ENCODE measurements at regions not wholly inside any gene's neighbourhood (a gene's known extent, or its start where the extent isn't known, plus 50 kb on each side); places are given as distances from the start of the nearest gene placed in this dataset.

DNA sequence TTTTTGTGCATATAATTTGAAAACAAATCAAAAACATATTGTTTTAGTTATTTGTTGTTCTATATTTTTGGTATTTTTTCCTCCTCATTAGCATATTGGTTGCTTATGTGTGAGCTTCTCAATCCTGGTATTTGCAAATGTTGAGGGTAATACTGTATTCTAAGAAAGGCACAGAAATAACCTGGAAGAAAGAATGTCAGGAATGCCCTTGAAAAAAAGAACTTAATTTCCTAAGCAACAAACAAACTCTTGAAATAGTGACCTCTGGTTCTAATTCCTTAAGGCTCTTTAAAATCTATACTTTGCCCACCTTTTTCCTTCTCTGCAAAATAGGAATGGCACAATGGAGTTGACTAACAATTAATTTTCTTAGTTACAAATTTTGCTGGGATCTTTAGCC lies 117.5 kb downstream of the HMHB1 start:
- H3K27me3 ChIP-seq (ENCODE audit: control insufficient read depth in 3 of 3, insufficient read depth in 3 of 3, low read length in 3 of 3) = no peaks in the 10 kb centered on the region
- FAIRE-seq (no peak), DNase-seq (no peak)
- no peak overlapping the region for H3K4me3 ChIP-seq (ENCODE audit: low read depth in 1 of 3, low read length in 3 of 3)
- no peaks in the 10 kb centered on the region for H3K36me3 ChIP-seq (ENCODE audit: control insufficient read depth in 3 of 3, insufficient read depth in 2 of 3, low read depth in 1 of 3, low read length in 3 of 3)
- no peak overlapping the region for H3K27ac ChIP-seq (ENCODE audit: low read depth in 1 of 3, low read length in 2 of 3)
- no peaks in the 10 kb centered on the region for H3K4me1 ChIP-seq (ENCODE audit: control insufficient read depth in 3 of 3, insufficient read depth in 2 of 3, low read depth in 1 of 3, low read length in 2 of 3)
- no peaks in the 10 kb centered on the region for H3K9me3 ChIP-seq (ENCODE audit: control insufficient read depth in 2 of 2, insufficient read depth in 1 of 2, low read depth in 1 of 2, low read length in 1 of 2)

DNA sequence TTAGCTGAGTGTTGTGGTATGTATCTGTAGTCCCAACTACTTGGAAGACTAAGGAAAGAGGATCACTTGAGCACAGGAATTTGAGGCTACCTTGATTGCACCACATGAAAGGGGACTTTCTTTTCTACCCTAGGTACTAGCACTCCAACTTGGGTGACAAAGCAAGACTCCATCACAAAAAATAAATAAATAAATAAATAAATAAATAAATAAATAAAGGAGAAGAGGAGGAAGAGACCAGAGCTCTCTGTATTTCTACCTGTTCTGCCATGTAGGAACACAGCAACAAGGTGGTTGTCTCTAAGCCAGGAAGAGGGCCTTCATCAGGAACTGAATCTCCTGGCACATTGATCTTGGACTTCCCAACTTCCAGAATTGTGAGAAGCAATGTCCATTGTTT lies 118.6 kb downstream of the HMHB1 start:
- Histone ChIP-seq H3K4me3 (ENCODE audit: low read depth in 1 of 3, low read length in 3 of 3) (no peak overlapping the region), H3K4me1 (ENCODE audit: control insufficient read depth in 3 of 3, insufficient read depth in 2 of 3, low read depth in 1 of 3, low read length in 2 of 3) (no peaks in the 10 kb centered on the region), H3K27ac (ENCODE audit: low read depth in 1 of 3, low read length in 2 of 3) (no peak overlapping the region), H3K27me3 (ENCODE audit: control insufficient read depth in 3 of 3, insufficient read depth in 3 of 3, low read length in 3 of 3) (no peaks in the 10 kb centered on the region), H3K9me3 (ENCODE audit: control insufficient read depth in 2 of 2, insufficient read depth in 1 of 2, low read depth in 1 of 2, low read length in 1 of 2) (no peaks in the 10 kb centered on the region), H3K36me3 (ENCODE audit: control insufficient read depth in 3 of 3, insufficient read depth in 2 of 3, low read depth in 1 of 3, low read length in 3 of 3) (no peaks in the 10 kb centered on the region)
- FAIRE-seq = no peak
- DNase-seq = no peak

DNA sequence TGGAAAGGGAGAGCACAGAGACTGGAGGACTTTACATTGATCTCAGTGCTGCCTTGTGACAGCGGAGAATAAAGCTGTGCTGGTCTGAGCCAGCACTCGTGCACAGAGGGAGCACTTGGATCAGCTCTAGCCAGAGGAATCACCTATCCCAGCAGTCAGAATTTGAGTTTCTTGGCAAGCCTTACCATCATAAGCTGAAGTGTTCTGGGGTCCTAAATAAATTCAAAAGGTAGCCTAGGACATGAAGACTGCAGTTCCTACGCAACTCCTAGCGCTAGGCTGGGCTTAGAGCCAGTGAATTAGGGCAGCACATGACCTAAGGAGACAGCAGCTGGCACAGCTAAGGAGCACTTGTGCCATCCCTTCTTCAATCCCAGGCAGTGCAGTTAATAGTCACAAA lies 119.5 kb downstream of the HMHB1 start:
- FAIRE-seq (no peak), DNase-seq (no peak)
- H3K36me3 ChIP-seq (ENCODE audit: control insufficient read depth in 3 of 3, insufficient read depth in 2 of 3, low read depth in 1 of 3, low read length in 3 of 3) = no peaks in the 10 kb centered on the region
- 84 to 88% (median 88%) methylated on average over 4 of the region's 4 CpGs for WGBS, 3 donors
- H3K4me1 ChIP-seq (ENCODE audit: control insufficient read depth in 3 of 3, insufficient read depth in 2 of 3, low read depth in 1 of 3, low read length in 2 of 3) = no peaks in the 10 kb centered on the region
- no peak overlapping the region for H3K27ac ChIP-seq (ENCODE audit: low read depth in 1 of 3, low read length in 2 of 3)
- no peaks in the 10 kb centered on the region for H3K9me3 ChIP-seq (ENCODE audit: control insufficient read depth in 2 of 2, insufficient read depth in 1 of 2, low read depth in 1 of 2, low read length in 1 of 2)
- H3K4me3 ChIP-seq (ENCODE audit: low read depth in 1 of 3, low read length in 3 of 3) = no peak overlapping the region
- H3K27me3 ChIP-seq (ENCODE audit: control insufficient read depth in 3 of 3, insufficient read depth in 3 of 3, low read length in 3 of 3) = no peaks in the 10 kb centered on the region

DNA sequence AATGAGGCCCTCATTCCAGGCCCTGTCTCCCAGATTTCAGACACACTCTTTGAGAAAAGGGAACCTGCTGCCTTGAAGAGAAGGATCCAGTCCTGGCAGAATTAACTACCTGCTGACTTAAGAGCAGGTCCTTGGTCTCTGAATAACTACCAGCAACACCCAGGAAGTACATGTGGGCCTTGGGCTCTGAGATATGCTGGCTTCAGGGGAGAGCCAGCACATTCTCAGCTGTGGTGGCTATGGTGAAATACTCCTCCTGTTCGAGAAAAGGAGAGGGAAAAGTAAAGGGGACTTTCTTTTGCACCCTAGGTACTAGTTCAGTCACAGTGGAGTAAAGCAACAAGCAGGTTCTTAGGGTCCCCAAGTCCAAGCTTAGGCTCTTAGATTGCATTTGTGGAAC lies 120.0 kb downstream of the HMHB1 start:
- H3K4me1 ChIP-seq (ENCODE audit: control insufficient read depth in 3 of 3, insufficient read depth in 2 of 3, low read depth in 1 of 3, low read length in 2 of 3) = no peaks in the 10 kb centered on the region
- no peaks in the 10 kb centered on the region for H3K27me3 ChIP-seq (ENCODE audit: control insufficient read depth in 3 of 3, insufficient read depth in 3 of 3, low read length in 3 of 3)
- DNase-seq = no peak
- FAIRE-seq = no peak
- H3K9me3 ChIP-seq (ENCODE audit: control insufficient read depth in 2 of 2, insufficient read depth in 1 of 2, low read depth in 1 of 2, low read length in 1 of 2) = no peaks in the 10 kb centered on the region
- H3K27ac ChIP-seq (ENCODE audit: low read depth in 1 of 3, low read length in 2 of 3) = no peak overlapping the region
- H3K36me3 ChIP-seq (ENCODE audit: control insufficient read depth in 3 of 3, insufficient read depth in 2 of 3, low read depth in 1 of 3, low read length in 3 of 3) = no peaks in the 10 kb centered on the region
- no peak overlapping the region for H3K4me3 ChIP-seq (ENCODE audit: low read depth in 1 of 3, low read length in 3 of 3)
- 25 to 87% (median 61%) methylated on average over 1 of the region's 1 CpG for WGBS, 3 donors

DNA sequence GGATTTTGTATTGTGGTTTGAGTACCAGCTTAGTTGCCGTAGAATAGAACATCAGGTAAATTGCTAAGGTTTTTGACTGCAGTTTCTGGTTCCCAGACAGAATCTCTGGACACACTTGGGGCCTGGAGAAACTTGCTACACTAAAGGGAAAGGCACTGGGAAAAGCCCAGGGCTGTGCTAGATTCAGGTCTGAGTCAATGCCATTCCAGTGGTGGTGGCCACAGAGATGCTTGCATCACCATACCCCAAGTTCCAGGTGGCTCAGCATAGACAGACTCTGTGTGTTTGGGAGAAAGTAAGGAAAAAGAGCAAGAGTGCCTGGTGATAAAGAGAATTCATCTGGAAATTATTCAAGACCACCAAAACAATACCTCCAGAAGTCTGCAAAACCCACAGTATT lies 120.6 kb downstream of the HMHB1 start:
- H3K4me1 ChIP-seq (ENCODE audit: control insufficient read depth in 3 of 3, insufficient read depth in 2 of 3, low read depth in 1 of 3, low read length in 2 of 3) = no peaks in the 10 kb centered on the region
- 94 to 100% (median 96%) methylated on average over 1 of the region's 1 CpG for WGBS, 3 donors
- H3K9me3 ChIP-seq (ENCODE audit: control insufficient read depth in 2 of 2, insufficient read depth in 1 of 2, low read depth in 1 of 2, low read length in 1 of 2) = no peaks in the 10 kb centered on the region
- no peak overlapping the region for H3K4me3 ChIP-seq (ENCODE audit: low read depth in 1 of 3, low read length in 3 of 3)
- H3K36me3 ChIP-seq (ENCODE audit: control insufficient read depth in 3 of 3, insufficient read depth in 2 of 3, low read depth in 1 of 3, low read length in 3 of 3) = no peaks in the 10 kb centered on the region
- DNase-seq = no peak
- H3K27me3 ChIP-seq (ENCODE audit: control insufficient read depth in 3 of 3, insufficient read depth in 3 of 3, low read length in 3 of 3) = no peaks in the 10 kb centered on the region
- no peak for FAIRE-seq
- H3K27ac ChIP-seq (ENCODE audit: low read depth in 1 of 3, low read length in 2 of 3) = no peak overlapping the region

DNA sequence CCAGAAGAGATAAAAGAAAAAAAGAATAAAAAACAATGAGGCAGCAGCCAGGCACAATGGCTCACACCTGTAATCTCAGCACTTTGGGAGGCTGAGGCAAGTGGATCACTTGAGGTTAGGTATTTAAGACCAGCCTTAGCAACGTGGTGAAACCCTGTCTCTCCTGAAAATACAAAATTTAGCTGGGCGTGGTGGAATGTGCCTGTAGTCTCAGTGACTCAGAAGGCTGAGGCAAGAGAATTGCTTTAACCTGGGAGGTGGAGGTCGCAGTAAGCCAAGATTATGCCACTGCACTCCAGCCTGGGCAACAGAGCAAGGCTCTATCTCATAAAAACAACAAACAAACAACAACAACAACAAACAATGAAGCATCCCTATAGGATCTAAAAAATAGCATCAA lies 121.5 kb downstream of the HMHB1 start:
- no peak overlapping the region for H3K27ac ChIP-seq (ENCODE audit: low read depth in 1 of 3, low read length in 2 of 3)
- no peaks in the 10 kb centered on the region for H3K4me1 ChIP-seq (ENCODE audit: control insufficient read depth in 3 of 3, insufficient read depth in 2 of 3, low read depth in 1 of 3, low read length in 2 of 3)
- no peak for FAIRE-seq
- DNase-seq = no peak
- H3K36me3 ChIP-seq (ENCODE audit: control insufficient read depth in 3 of 3, insufficient read depth in 2 of 3, low read depth in 1 of 3, low read length in 3 of 3) = no peaks in the 10 kb centered on the region
- 47 to 64% (median 48%) methylated on average over 3 of the region's 3 CpGs for WGBS, 3 donors
- no peaks in the 10 kb centered on the region for H3K9me3 ChIP-seq (ENCODE audit: control insufficient read depth in 2 of 2, insufficient read depth in 1 of 2, low read depth in 1 of 2, low read length in 1 of 2)
- no peak overlapping the region for H3K4me3 ChIP-seq (ENCODE audit: low read depth in 1 of 3, low read length in 3 of 3)
- no peaks in the 10 kb centered on the region for H3K27me3 ChIP-seq (ENCODE audit: control insufficient read depth in 3 of 3, insufficient read depth in 3 of 3, low read length in 3 of 3)

DNA sequence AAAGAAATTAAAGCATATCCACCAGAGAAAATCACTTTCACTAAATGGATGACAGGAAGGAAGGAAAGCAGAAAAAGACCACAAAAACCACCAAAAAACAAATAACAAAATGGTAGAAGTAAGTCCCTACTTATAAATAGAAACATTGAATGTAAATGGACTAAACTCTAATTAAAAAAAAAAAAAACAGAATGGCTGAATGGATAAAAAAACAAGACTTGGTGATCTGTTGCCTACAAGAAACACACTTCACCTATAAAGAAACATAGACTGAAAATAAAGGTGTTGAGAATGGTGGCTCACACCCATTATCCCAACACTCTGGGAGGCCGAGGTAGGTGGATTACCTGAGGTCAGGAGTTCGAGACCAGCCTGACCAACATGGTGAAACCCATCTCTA lies 122.9 kb downstream of the HMHB1 start:
- Histone ChIP-seq H3K4me1 (ENCODE audit: control insufficient read depth in 3 of 3, insufficient read depth in 2 of 3, low read depth in 1 of 3, low read length in 2 of 3) (no peaks in the 10 kb centered on the region), H3K9me3 (ENCODE audit: control insufficient read depth in 2 of 2, insufficient read depth in 1 of 2, low read depth in 1 of 2, low read length in 1 of 2) (no peaks in the 10 kb centered on the region), H3K36me3 (ENCODE audit: control insufficient read depth in 3 of 3, insufficient read depth in 2 of 3, low read depth in 1 of 3, low read length in 3 of 3) (no peaks in the 10 kb centered on the region), H3K4me3 (ENCODE audit: low read depth in 1 of 3, low read length in 3 of 3) (no peak overlapping the region), H3K27me3 (ENCODE audit: control insufficient read depth in 3 of 3, insufficient read depth in 3 of 3, low read length in 3 of 3) (no peaks in the 10 kb centered on the region), H3K27ac (ENCODE audit: low read depth in 1 of 3, low read length in 2 of 3) (no peak overlapping the region)
- DNase-seq (no peak), FAIRE-seq (no peak)
- 64 to 86% (median 66%) methylated on average over 2 of the region's 2 CpGs for WGBS, 3 donors

DNA sequence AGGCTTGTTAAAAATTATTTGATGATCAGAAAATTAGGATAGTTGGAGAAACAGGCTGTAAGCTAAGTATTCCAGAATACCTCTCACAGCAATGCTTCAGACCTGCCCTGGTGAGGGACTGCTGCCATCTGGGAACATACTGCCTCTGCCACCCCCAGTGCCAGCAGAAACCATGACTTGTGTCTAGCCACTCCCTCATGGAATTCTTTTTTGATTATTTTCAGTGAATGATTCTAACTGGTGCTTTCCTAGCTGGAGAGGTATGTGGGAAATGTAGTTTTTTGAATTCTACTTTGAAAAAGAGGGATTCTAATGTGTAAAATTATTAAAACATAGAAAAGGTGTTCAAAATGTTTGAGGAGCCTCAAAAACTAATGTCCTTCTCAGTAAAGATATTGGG lies 126.3 kb downstream of the HMHB1 start:
- Histone ChIP-seq H3K27me3 (ENCODE audit: control insufficient read depth in 3 of 3, insufficient read depth in 3 of 3, low read length in 3 of 3) (no peaks in the 10 kb centered on the region), H3K4me3 (ENCODE audit: low read depth in 1 of 3, low read length in 3 of 3) (no peak overlapping the region), H3K27ac (ENCODE audit: low read depth in 1 of 3, low read length in 2 of 3) (no peak overlapping the region), H3K36me3 (ENCODE audit: control insufficient read depth in 3 of 3, insufficient read depth in 2 of 3, low read depth in 1 of 3, low read length in 3 of 3) (no peaks in the 10 kb centered on the region), H3K9me3 (ENCODE audit: control insufficient read depth in 2 of 2, insufficient read depth in 1 of 2, low read depth in 1 of 2, low read length in 1 of 2) (no peaks in the 10 kb centered on the region), H3K4me1 (ENCODE audit: control insufficient read depth in 3 of 3, insufficient read depth in 2 of 3, low read depth in 1 of 3, low read length in 2 of 3) (no peaks in the 10 kb centered on the region)
- DNase-seq (no peak), FAIRE-seq (no peak)

DNA sequence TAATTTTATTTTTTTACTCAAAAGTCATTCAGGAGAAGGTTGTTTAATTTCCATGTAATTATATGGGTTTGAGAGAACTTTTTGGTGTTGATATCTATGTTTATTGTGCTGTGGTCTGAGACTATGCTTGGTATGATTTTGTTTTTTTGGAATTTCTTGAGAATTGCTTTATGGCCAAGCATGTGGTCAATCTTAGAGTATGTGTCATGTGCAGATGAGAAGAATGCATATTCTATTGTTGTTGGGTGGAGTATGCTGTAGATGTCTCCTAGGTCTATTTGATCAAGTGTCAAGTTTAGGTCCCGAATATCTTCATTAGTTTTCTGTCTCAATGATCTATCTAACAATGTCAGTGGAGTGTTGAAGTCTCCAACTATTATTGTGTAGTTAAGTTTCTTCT lies 134.9 kb downstream of the HMHB1 start:
- DNase-seq = no peak
- Histone ChIP-seq H3K4me1 (ENCODE audit: control insufficient read depth in 3 of 3, insufficient read depth in 2 of 3, low read depth in 1 of 3, low read length in 2 of 3) (no peaks in the 10 kb centered on the region), H3K9me3 (ENCODE audit: control insufficient read depth in 2 of 2, insufficient read depth in 1 of 2, low read depth in 1 of 2, low read length in 1 of 2) (peaks cover 0 to 2% of the 10 kb centered on the region in 2 donors), H3K27me3 (ENCODE audit: control insufficient read depth in 3 of 3, insufficient read depth in 3 of 3, low read length in 3 of 3) (no peaks in the 10 kb centered on the region), H3K4me3 (ENCODE audit: low read depth in 1 of 3, low read length in 3 of 3) (no peak overlapping the region), H3K27ac (ENCODE audit: low read depth in 1 of 3, low read length in 2 of 3) (no peak overlapping the region), H3K36me3 (ENCODE audit: control insufficient read depth in 3 of 3, insufficient read depth in 2 of 3, low read depth in 1 of 3, low read length in 3 of 3) (no peaks in the 10 kb centered on the region)
- WGBS, 3 donors = 88 to 93% (median 93%) methylated on average over 1 of the region's 1 CpG
- FAIRE-seq = no peak
